ENCODE measurements at regions not wholly inside any gene's neighbourhood (a gene's known extent, or its start where the extent isn't known, plus 50 kb on each side); places are given as distances from the start of the nearest gene placed in this dataset.
"Not testable (repeated sequence)": the region's sequence is repeated elsewhere in the genome, so short reads cannot be mapped to it uniquely, and the experiment has no call there.

DNA sequence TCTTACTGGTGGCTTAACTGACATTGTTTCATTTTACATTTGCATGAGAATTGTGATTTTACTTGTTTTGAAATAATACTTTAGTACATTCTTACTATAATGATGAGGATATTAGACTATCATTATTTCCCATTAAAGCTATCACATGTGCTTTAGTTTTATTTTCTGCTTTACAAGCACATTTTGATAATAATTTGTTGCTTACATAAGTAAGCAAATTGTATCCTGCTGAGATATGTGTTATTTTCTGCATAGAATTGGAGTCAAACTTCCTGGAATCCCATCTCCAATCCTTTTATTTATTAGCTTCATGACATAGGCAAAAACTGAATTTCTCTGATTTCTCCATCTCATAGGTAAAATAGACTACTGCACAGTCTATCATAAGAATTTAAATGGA, 847.4 kb downstream of the DIPK2A start:
- no peak for DNase-seq (ENCODE audit: extremely low spot score, unreplicated experiment)
- H3K4me1 Mint-ChIP-seq (ENCODE audit: unreplicated experiment) = no peaks in the 10 kb centered on the region
- no peak overlapping the region for H3K27ac Mint-ChIP-seq
- TF ChIP-seq CTCF (conservative IDR thresholded peaks at IDR 0.05) = no peak
- H3K36me3 Mint-ChIP-seq = no peaks in the 10 kb centered on the region
- H3K27me3 Mint-ChIP-seq = no peaks in the 10 kb centered on the region
- no peak overlapping the region for H3K4me3 Mint-ChIP-seq
- H3K9me3 Mint-ChIP-seq = no peaks in the 10 kb centered on the region

DNA sequence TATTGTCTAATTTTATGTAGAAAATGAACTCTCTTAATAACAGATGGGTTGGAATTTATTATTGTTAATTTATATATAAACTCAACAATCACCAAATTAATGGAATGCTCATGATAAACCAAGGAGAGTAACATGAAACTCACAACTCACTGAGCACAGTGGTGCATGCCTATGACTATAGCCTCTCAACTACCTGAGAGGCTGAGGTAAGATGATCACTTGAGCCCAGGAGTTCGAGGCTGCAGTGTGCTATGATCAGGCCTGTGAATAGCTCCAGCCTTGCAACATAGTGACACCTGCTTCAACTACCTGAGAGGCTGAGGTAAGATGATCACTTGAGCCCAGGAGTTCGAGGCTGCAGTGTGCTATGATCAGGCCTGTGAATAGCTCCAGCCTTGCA, 848.6 kb downstream of the DIPK2A start:
- DNase-seq (ENCODE audit: extremely low spot score, unreplicated experiment); H3K27ac Mint-ChIP-seq; H3K27me3 Mint-ChIP-seq; H3K36me3 Mint-ChIP-seq; H3K4me3 Mint-ChIP-seq; H3K4me1 Mint-ChIP-seq (ENCODE audit: unreplicated experiment); H3K9me3 Mint-ChIP-seq: not testable (repeated sequence)

- DNase-seq (ENCODE audit: extremely low spot score, unreplicated experiment) = no peak
- no peaks in the 10 kb centered on the region for H3K27me3 Mint-ChIP-seq
These were observed 849.1 kb downstream of the DIPK2A start for GRCh38 chr3:144820726-144821125.

DNA sequence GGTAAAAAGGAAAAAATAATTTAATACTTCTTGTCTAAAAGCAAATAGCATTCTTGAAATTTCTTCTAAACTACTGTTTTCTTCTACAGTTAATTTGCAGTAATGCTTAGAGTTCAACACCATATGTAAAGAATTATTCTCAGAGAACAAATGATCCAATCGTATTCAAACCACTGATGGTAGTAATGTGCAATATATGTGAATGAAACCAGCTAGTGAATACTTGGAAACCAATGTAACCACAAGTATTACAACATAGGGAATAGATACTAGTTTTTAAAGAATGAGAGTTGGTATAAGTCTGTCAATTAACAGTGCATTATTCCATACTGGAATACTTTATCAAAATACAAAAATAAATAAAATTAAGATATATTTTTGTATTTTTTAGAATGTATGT, 850.0 kb downstream of the DIPK2A start:
- H3K9me3 Mint-ChIP-seq = no peaks in the 10 kb centered on the region
- DNase-seq (ENCODE audit: extremely low spot score, unreplicated experiment) = no peak
- no peak for TF ChIP-seq CTCF (conservative IDR thresholded peaks at IDR 0.05)
- no peak overlapping the region for H3K4me3 Mint-ChIP-seq
- no peak overlapping the region for H3K27ac Mint-ChIP-seq
- H3K27me3 Mint-ChIP-seq = no peaks in the 10 kb centered on the region
- H3K36me3 Mint-ChIP-seq = no peaks in the 10 kb centered on the region
- H3K4me1 Mint-ChIP-seq (ENCODE audit: unreplicated experiment) = no peaks in the 10 kb centered on the region

More at GRCh38 chr3:144820726-144821125, 849.1 kb downstream of the DIPK2A start:
- no peak overlapping the region for H3K4me3 Mint-ChIP-seq
- no peak for TF ChIP-seq CTCF (conservative IDR thresholded peaks at IDR 0.05)
- H3K4me1 Mint-ChIP-seq (ENCODE audit: unreplicated experiment) = no peaks in the 10 kb centered on the region
- no peaks in the 10 kb centered on the region for H3K9me3 Mint-ChIP-seq
- H3K36me3 Mint-ChIP-seq = no peaks in the 10 kb centered on the region
- H3K27ac Mint-ChIP-seq = no peak overlapping the region

DNA sequence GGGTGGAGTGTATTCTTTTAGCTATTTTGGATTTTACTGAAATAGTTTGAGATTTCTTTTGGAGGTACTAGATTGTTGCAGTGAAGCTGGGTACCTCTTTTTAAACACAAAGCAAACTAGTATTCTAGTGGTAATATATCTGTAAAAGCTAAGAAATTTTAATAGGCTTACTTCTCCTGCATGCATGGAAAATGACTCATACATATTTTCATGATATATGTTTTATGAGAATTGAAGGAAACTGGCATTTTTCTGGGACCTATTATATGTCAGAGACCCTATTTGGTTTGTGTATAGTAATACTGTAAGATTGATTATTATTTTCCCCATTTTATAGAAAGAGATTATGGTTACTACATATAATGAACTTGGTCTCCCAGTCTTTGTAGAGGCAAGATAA, 851.0 kb downstream of the DIPK2A start:
- no peak overlapping the region for H3K4me3 Mint-ChIP-seq
- no peak for DNase-seq (ENCODE audit: extremely low spot score, unreplicated experiment)
- H3K27ac Mint-ChIP-seq = no peak overlapping the region
- no peak for TF ChIP-seq CTCF (conservative IDR thresholded peaks at IDR 0.05)
- H3K9me3 Mint-ChIP-seq = no peaks in the 10 kb centered on the region
- H3K27me3 Mint-ChIP-seq = no peaks in the 10 kb centered on the region
- H3K36me3 Mint-ChIP-seq = no peaks in the 10 kb centered on the region
- no peaks in the 10 kb centered on the region for H3K4me1 Mint-ChIP-seq (ENCODE audit: unreplicated experiment)

DNA sequence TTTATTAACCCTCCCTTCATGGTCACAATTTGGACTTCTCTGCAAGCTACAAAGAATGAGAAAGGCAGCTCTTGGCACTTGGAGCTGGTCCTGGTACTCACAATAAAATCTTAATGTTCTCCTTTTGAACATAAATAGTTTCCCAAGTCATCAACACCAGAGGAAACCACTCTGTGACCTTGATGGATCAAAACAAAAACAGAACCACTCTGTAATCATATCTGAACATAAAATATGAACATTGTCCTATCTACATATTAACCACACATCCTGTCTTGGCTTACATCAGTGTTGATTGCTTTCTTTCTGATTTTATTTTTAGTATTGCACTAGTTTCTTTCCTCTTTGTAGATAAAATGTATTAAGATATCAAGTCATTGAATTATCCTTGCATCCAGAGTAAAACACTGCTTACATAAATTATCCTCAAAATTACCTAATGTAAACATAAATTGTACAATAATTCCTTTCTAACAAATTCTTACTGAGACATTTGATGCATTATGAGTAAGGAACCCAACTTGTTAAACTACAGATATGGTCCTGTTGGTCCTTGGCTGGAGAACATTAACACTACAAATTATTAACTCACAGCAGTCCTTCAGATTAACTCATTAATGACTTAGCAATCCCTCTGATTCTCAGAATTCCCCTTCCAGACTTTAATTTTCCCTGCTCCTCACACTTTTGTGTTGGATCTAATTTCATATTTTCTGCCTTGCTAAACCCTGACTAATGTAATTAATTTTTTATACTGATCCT, 860.5 kb downstream of the DIPK2A start:
- no peak for DNase-seq (ENCODE audit: extremely low spot score, unreplicated experiment)
- H3K36me3 Mint-ChIP-seq = no peaks in the 10 kb centered on the region
- H3K4me3 Mint-ChIP-seq = no peak overlapping the region
- H3K4me1 Mint-ChIP-seq (ENCODE audit: unreplicated experiment) = no peaks in the 10 kb centered on the region
- no peaks in the 10 kb centered on the region for H3K27me3 Mint-ChIP-seq
- H3K27ac Mint-ChIP-seq = no peak overlapping the region
- no peaks in the 10 kb centered on the region for H3K9me3 Mint-ChIP-seq
- TF ChIP-seq CTCF (conservative IDR thresholded peaks at IDR 0.05) = no peak
